HG03575 (cell line): ENCODE measurements at regions not wholly inside any gene's neighbourhood (a gene's known extent, or its start where the extent isn't known, plus 50 kb on each side); places are given as distances from the start of the nearest gene placed in this dataset.

ENCODE experiments used
- ATAC-seq: cut with Tn5 transposase; IDR thresholded peaks from one replicate; pipeline ENCODE4 v1.9.1; 2021; ENCODE audit not compliant: unreplicated experiment, insufficient number of reproducible peaks, low FRiP score; ENCODE audit errors: extremely low read depth

DNA sequence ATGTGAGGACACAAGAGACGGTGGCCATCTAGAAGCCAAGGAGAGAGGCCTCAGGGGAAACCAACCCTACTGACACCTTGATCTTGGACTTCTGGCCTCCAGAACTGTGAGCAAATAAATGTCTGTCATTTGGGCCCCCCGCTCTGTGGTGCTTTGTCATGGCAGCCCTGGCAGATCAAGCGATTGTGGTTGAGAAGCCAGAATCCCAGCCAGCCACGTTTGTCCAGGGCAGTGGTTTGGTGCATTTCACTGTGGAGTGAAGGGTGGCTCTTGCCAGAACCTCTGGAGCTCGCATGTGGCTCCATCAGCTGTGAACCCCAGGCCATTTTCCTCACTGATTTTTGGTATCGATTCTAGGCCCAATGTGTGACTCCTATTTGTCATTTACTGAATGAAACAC lies 404.9 kb downstream of the BCL11B start:
- ATAC-seq, result no peak

- no peak for ATAC-seq
These were observed 404.3 kb downstream of the BCL11B start for GRCh38 chr14:98867726-98868125.

DNA sequence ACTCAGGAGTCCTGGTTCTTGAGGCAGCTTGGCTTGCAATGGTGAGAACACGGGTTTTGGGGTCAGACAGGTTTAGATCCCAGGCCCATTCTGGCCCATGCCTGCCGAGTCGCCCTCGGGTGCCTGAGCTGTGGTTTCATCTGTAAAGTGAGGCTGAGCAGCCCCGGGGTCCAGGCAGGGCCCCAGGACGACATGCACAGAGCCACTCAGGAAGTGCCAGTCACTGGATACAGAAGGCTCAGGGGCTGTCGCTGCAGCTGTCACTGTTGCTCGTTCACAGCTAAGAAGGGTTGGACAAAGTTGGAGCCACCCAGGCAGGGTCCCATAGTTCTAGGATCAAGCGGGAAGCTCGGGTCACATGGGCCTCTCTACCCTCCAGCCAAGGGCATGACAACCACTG lies 403.1 kb downstream of the BCL11B start:
- no peak for ATAC-seq

GRCh38 chr14:98871796-98872195 lies 400.2 kb downstream of the BCL11B start:
- no peak for ATAC-seq

GRCh38 chr14:98877065-98877464 lies 394.9 kb downstream of the BCL11B start:
- no peak for ATAC-seq

DNA sequence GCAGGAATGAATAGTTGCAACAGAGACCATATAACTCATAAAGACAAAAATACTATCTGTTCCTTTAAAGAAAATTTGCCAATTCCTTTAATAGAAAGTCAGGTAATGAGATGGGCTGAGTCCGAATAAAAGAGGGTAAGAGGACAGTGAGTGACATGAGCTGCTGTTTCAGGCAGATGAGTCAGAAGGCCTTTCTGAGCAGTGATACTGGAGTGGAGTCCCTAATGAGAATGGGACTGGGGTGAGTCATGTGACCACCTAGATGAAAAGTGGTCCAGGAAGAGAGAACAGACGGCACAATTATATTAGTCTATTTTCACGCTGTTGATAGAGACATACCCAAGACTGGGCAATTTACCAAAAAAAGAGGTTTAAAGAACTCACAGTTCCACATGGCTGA lies 393.7 kb downstream of the BCL11B start:
- ATAC-seq, result no peak

- ATAC-seq, result no peak
These were observed 385.0 kb downstream of the BCL11B start for GRCh38 chr14:98886982-98887381.

DNA sequence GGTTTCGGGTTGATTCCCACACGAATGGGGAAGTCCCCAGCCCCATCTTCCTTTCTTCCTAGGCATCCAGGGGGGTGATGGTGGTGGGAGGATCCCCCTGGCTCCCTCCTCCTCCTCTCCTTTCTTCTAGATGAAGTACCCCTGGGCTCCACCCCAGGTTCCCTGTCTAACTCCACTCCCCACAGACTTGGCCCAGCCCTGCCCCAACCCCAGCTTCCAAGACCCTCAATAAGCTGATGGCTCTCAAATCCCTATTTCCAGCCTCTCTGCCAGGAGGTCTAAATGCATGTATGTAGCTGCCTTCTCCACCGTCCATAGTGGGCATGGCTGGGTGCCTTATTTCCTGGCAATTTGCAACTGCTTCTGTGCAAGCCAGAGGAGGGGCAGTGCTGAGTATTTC lies 383.7 kb downstream of the BCL11B start:
- no peak for ATAC-seq

DNA sequence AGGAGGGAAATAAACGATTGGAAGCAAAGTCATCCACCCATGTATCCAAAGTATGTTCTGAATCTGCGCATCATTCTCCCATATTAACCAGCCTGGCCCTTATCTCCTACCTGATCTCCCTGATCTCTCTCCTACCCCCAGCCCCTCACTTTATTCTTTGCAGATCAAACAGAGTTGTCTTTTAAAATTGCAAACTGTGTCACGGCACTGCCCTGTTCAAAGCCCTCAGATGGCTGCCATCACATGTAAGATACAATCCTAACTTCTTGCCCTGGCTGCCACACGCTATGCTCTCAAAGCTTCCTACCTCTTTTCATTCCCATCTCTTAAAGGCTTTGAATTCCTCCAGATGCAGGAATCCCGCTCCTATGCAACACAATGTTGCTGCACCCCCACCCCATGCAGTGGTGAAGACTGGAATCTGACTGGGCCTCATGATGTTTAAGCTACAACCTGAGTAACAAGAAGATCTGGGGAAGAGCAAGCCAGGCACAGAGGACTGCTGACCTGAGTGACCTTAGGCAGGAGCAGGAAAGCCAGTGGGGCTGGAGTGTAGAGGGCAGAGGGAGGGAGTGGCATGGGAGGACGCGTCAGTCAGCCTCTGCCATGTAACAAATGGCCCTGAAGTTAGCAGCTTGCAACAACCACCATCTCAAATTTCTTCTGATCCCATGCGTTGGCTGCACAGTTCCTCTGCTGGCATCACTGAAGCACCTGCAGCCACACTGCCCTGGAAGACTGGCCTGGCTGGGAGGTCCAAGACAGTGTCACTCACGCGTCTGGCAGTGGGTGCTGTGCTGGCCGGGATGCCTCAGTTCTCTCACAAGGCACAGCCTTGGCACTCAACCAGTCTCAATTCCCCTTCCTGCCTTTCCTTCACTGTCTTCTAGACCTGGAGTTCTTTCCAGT lies 382.8 kb downstream of the BCL11B start:
- ATAC-seq, result no peak

GRCh38 chr14:98889836-98890185 lies 382.2 kb downstream of the BCL11B start:
- ATAC-seq, result no peak

DNA sequence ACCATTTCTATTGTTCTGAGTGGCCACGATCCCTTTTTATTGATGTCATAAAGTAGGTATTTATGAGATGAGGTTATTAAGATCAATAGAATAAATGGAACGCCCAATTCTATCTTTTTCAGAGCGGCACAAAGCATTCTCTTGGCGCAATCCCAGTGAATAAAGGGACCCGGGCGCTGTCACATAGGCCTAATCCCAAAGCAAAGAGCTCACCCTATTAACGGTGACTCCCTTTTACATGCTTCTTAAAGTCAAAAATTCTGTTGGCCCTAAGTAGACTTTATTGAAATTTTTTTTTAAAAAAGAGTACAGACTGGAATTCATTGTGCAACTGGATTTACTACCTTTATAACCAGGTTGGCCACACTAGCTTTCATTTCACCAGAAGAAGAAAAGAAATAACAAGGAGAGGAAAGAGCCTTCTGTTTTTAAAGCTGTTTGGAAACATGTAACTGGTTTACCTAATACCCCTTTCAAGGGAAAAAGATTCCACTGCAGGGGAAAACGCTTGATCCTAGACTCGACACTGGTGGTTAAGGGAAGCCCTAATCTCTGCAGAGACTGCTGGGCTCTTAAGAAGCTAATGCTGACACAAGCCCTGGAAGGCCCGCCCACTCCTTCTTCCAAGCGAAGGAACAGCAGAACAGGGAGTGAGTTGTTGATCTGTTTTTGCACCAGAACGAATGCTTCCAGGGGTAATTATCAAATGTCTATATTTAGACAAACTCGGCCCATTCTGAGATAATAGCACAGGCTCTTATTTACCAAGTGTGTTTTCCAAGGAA lies 381.2 kb downstream of the BCL11B start:
- no peak for ATAC-seq

- ATAC-seq, result no peak
These were observed 378.3 kb downstream of the BCL11B start for GRCh38 chr14:98893675-98894074.

DNA sequence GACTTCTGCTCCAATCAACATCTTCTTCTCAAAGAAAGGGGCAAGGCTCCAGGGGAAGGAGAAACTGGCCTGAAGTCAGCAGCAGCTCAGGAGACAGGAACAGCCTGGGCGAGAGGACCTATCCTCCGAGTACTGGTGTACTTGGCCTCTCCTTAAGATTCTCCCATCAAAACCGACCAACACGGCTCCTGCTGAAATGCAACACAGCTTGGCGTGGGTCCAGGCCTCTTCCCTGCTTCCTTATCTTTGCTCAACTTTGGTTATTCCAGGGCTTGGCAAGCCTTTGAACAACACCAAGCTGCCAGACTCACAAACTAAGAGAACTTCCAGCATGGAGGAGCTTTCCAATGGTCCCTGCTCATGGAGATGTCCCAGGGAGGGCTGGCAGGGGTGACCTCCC lies 377.4 kb downstream of the BCL11B start:
- no peak for ATAC-seq

DNA sequence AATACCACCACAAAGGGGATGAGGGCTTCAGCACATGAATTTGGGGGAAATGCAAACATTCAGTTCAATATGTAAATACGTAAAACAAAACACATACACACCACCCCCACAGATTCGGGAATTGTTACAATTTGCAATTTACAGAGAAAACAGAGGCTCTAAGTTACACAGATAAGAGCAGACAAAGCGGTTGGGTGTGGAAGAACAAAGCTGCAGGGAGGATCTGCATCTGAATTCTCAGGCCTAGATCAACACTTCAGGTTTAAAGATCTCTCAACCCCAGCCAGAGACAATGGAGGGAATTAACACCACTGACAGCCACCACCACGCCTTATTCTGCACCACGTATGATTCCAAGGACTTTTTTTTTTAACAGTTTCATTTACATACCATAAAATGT lies 375.5 kb downstream of the BCL11B start:
- ATAC-seq, result no peak

- ATAC-seq, result no peak
These were observed 374.2 kb downstream of the BCL11B start for GRCh38 chr14:98897605-98898309.

GRCh38 chr14:98899441-98899840 lies 372.6 kb downstream of the BCL11B start:
- ATAC-seq, result no peak

DNA sequence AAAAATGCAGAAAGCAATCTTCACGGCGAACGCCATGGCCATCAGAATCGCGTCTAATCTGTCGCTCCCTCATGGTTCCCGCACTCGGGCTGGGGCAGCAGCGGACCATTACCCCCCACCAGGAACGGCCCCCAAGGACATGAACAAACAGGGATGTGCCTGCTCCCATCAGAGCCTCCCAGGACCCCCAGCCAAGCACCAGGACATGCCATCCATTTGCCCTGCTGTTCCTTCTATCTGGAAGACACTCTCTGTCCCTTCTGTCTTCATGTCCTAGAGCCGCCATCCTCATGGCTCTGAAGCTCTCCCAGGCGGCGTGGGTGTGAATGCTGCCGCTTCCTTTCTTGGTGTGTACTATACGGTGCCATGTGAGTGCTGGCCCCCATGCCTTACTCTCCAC lies 371.8 kb downstream of the BCL11B start:
- ATAC-seq, result no peak

- ATAC-seq, result no peak
These were observed 371.2 kb downstream of the BCL11B start for GRCh38 chr14:98900798-98901197.

DNA sequence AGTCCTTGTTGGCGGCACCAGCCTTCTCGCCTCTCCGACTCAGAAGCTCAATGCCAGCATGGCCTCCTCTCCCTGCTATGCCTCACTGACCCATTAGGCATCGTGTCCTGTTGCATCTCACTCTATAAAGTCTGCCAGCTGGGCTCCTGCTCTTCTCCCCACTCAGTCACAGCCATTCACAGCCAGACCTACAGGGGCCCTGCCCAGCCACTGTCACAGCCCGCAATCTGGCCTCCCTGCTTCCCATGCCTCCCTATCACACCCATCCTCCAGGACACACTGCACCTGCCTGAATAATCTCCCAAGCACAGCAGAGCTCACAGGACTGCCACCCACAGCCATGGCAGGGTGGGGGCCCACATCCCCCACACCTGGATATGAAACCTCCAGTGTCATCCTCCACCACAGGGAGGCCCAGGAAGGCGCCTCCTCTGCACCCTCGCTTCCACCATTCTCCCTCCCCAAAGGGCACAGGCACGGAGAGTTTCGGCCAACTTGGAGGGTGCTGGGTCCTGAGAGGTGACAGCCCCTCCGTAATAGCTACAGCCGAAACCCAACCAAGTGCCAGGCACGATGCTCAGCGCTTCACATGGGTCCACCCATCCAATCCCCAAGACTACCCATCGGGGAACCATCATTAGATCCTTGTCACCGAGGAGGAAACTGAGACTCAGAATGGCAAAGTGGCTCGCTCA lies 370.3 kb downstream of the BCL11B start:
- no peak for ATAC-seq
